HEK293 (cell line): ENCODE measurements at regions not wholly inside any gene's neighbourhood (a gene's known extent, or its start where the extent isn't known, plus 50 kb on each side); places are given as distances from the start of the nearest gene placed in this dataset.

Experiments used
- CTCF ChIA-PET: fragments of 350-600 bp; formaldehyde crosslinking; extraction: SDS; loops from one replicate; lab custom pipeline; 2021; ENCODE audit warnings: antibody characterized with exemption; lab: Yijun Ruan, JAX
- POLR2A ChIA-PET: fragments of 300-600 bp; formaldehyde crosslinking; extraction: SDS; loops from one replicate; lab custom pipeline; 2020; ENCODE audit warnings: antibody characterized with exemption, inconsistent platforms; lab: Yijun Ruan, JAX
- H3K27ac ChIP-seq: fragments of 200-500 bp; sonication (Bioruptor generic); 2 replicates; pipeline ENCODE4 v1.5.1; 2014; ENCODE audit warnings: low read depth, low read length, control low read depth, inconsistent platforms; ENCODE audit errors: extremely low read depth
- H3K36me3 ChIP-seq, 2 experiments: fragments of 200-500 bp in 1 of 2; sonication (Bioruptor generic) in 1 of 2; 1 replicate in 1 of 2; 2 replicates in 1 of 2; pipeline ENCODE4 v1.5.1; 2014 to 2017; ENCODE audit warnings: inconsistent platforms in 2 of 2, low read length in 2 of 2; ENCODE audit not compliant: control insufficient read depth in 2 of 2, insufficient read depth in 1 of 2
- H3K4me1 ChIP-seq: fragments of 200-500 bp; sonication (Bioruptor generic); 2 replicates; pipeline ENCODE4 v1.5.1; 2014; ENCODE audit warnings: mild to moderate bottlenecking, low read length, inconsistent platforms; ENCODE audit not compliant: control insufficient read depth, insufficient read depth
- H3K4me3 ChIP-seq: 2 replicates; pipeline ENCODE4 v1.5.1; 2011; ENCODE audit warnings: low read depth, mild to moderate bottlenecking, control low read depth, low read length, moderate library complexity
- H3K9me3 ChIP-seq: fragments of 200-500 bp; sonication (Bioruptor generic); 2 replicates; pipeline ENCODE4 v1.5.1; 2014; ENCODE audit warnings: low read depth, low read length, inconsistent platforms; ENCODE audit not compliant: control insufficient read depth, insufficient read depth
- SP3 ChIP-seq: fragments of 450-650 bp; formaldehyde crosslinking; IDR thresholded peaks from 2 replicates; pipeline ENCODE4 v1.5.1; 2016; ENCODE audit warnings: missing biosample characterization, missing genetic modification characterization
- YY2 ChIP-seq: fragments of 450-650 bp; formaldehyde crosslinking; IDR thresholded peaks from 2 replicates; pipeline ENCODE4 v1.5.1; 2016; ENCODE audit warnings: missing biosample characterization, missing genetic modification characterization
- ZBTB26 ChIP-seq: fragments of 450-650 bp; formaldehyde crosslinking; optimal IDR thresholded peaks from 2 replicates; pipeline ENCODE3; 2016; ENCODE audit warnings: missing biosample characterization, mild to moderate bottlenecking, missing genetic modification characterization
- ZNF146 ChIP-seq: fragments of 450-650 bp; formaldehyde crosslinking; IDR thresholded peaks from 2 replicates; pipeline ENCODE4 v1.5.1; 2016; ENCODE audit warnings: missing biosample characterization, missing genetic modification characterization
- ZNF211 ChIP-seq: fragments of 450-650 bp; formaldehyde crosslinking; IDR thresholded peaks from 2 replicates; pipeline ENCODE4 v1.5.1; 2016; ENCODE audit warnings: low read depth, missing biosample characterization, missing genetic modification characterization
- ZNF280D ChIP-seq: fragments of 450-650 bp; formaldehyde crosslinking; IDR thresholded peaks from 2 replicates; pipeline ENCODE4 v1.5.1; 2016; ENCODE audit warnings: missing biosample characterization, missing genetic modification characterization
- ZNF341 ChIP-seq: fragments of 450-650 bp; formaldehyde crosslinking; IDR thresholded peaks from 2 replicates; pipeline ENCODE4; 2016; ENCODE audit warnings: low read depth, missing biosample characterization, missing genetic modification characterization
- ZNF394 ChIP-seq: fragments of 450-650 bp; formaldehyde crosslinking; IDR thresholded peaks from 2 replicates; pipeline ENCODE4 v1.5.1; 2016; ENCODE audit warnings: missing biosample characterization, missing genetic modification characterization, mild to moderate bottlenecking, moderate library complexity, borderline replicate concordance
- ZNF692 ChIP-seq: fragments of 450-650 bp; formaldehyde crosslinking; IDR thresholded peaks from 2 replicates; pipeline ENCODE4 v1.5.1; 2016; ENCODE audit warnings: missing biosample characterization, missing genetic modification characterization
- ZSCAN23 ChIP-seq: fragments of 450-650 bp; formaldehyde crosslinking; IDR thresholded peaks from 2 replicates; pipeline ENCODE4 v1.5.1; 2016; ENCODE audit warnings: missing biosample characterization, missing genetic modification characterization
- TF ChIP-seq, protein P1 (sequence below): fragments of 450-650 bp; formaldehyde crosslinking; IDR thresholded peaks from 2 replicates; pipeline ENCODE4 v1.5.1; 2016; ENCODE audit warnings: missing biosample characterization, missing genetic modification characterization
- TF ChIP-seq, protein P2 (sequence below): fragments of 450-650 bp; formaldehyde crosslinking; IDR thresholded peaks from 2 replicates; pipeline ENCODE4 v1.5.1; 2016; ENCODE audit warnings: missing biosample characterization, missing genetic modification characterization
- TF ChIP-seq, protein P3 (sequence below): fragments of 450-650 bp; formaldehyde crosslinking; IDR thresholded peaks from 2 replicates; pipeline ENCODE4 v1.5.1; 2017; ENCODE audit warnings: missing biosample characterization, missing genetic modification characterization
- TF ChIP-seq, protein P4 (sequence below): fragments of 450-650 bp; formaldehyde crosslinking; IDR thresholded peaks from 2 replicates; pipeline ENCODE4 v1.5.1; 2016; ENCODE audit warnings: missing biosample characterization, missing genetic modification characterization, borderline replicate concordance

DNA sequence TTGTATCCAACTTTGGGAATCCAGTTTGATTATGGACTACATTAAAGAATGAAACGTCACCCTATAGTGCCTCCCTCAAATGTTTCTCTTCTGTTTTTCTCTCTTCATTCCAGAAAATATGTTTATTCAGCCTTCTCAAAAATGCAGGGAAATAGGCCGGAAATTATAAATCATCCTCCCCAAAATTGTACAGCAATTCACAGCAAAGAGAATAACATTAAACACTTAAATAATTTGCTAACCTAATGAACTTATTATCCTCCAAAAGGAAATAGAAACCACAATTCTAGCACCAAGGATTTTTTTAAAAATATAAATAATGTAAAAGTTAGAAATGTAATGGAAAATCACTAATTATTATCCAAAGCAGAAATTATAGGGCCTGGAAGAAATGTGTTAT is 115.9 kb upstream of the CCNG1 start:
- CTCF ChIA-PET, result interaction anchor here (0.6 to 1.5 kb wide), 2 partner anchors 15 to 856 kb away, joined by 3 to 5 read pairs; no protein-coding TSS in a partner anchor
- TF ChIP-seq, protein P1, sequence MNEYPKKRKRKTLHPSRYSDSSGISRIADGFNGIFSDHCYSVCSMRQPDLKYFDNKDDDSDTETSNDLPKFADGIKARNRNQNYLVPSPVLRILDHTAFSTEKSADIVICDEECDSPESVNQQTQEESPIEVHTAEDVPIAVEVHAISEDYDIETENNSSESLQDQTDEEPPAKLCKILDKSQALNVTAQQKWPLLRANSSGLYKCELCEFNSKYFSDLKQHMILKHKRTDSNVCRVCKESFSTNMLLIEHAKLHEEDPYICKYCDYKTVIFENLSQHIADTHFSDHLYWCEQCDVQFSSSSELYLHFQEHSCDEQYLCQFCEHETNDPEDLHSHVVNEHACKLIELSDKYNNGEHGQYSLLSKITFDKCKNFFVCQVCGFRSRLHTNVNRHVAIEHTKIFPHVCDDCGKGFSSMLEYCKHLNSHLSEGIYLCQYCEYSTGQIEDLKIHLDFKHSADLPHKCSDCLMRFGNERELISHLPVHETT (tag by site-specific recombination), result no peak
- TF ChIP-seq YY2 (tag by site-specific recombination), result no peak
- TF ChIP-seq, protein P2, sequence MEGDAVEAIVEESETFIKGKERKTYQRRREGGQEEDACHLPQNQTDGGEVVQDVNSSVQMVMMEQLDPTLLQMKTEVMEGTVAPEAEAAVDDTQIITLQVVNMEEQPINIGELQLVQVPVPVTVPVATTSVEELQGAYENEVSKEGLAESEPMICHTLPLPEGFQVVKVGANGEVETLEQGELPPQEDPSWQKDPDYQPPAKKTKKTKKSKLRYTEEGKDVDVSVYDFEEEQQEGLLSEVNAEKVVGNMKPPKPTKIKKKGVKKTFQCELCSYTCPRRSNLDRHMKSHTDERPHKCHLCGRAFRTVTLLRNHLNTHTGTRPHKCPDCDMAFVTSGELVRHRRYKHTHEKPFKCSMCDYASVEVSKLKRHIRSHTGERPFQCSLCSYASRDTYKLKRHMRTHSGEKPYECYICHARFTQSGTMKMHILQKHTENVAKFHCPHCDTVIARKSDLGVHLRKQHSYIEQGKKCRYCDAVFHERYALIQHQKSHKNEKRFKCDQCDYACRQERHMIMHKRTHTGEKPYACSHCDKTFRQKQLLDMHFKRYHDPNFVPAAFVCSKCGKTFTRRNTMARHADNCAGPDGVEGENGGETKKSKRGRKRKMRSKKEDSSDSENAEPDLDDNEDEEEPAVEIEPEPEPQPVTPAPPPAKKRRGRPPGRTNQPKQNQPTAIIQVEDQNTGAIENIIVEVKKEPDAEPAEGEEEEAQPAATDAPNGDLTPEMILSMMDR (tag by site-specific recombination), result no peak
- TF ChIP-seq ZNF211 (tag by site-specific recombination), result no peak
- no peak for TF ChIP-seq ZNF146 (tag by site-specific recombination)
- TF ChIP-seq ZNF394 (tag by site-specific recombination), result no peak
- no peak for TF ChIP-seq ZSCAN23 (tag by site-specific recombination)
- TF ChIP-seq, protein P3, sequence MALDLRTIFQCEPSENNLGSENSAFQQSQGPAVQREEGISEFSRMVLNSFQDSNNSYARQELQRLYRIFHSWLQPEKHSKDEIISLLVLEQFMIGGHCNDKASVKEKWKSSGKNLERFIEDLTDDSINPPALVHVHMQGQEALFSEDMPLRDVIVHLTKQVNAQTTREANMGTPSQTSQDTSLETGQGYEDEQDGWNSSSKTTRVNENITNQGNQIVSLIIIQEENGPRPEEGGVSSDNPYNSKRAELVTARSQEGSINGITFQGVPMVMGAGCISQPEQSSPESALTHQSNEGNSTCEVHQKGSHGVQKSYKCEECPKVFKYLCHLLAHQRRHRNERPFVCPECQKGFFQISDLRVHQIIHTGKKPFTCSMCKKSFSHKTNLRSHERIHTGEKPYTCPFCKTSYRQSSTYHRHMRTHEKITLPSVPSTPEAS (tag by site-specific recombination), result no peak
- TF ChIP-seq ZNF692 (tag by site-specific recombination), result no peak
- TF ChIP-seq ZNF280D, result no peak
- no peak for TF ChIP-seq SP3 (tag by site-specific recombination)
- TF ChIP-seq, protein P4, sequence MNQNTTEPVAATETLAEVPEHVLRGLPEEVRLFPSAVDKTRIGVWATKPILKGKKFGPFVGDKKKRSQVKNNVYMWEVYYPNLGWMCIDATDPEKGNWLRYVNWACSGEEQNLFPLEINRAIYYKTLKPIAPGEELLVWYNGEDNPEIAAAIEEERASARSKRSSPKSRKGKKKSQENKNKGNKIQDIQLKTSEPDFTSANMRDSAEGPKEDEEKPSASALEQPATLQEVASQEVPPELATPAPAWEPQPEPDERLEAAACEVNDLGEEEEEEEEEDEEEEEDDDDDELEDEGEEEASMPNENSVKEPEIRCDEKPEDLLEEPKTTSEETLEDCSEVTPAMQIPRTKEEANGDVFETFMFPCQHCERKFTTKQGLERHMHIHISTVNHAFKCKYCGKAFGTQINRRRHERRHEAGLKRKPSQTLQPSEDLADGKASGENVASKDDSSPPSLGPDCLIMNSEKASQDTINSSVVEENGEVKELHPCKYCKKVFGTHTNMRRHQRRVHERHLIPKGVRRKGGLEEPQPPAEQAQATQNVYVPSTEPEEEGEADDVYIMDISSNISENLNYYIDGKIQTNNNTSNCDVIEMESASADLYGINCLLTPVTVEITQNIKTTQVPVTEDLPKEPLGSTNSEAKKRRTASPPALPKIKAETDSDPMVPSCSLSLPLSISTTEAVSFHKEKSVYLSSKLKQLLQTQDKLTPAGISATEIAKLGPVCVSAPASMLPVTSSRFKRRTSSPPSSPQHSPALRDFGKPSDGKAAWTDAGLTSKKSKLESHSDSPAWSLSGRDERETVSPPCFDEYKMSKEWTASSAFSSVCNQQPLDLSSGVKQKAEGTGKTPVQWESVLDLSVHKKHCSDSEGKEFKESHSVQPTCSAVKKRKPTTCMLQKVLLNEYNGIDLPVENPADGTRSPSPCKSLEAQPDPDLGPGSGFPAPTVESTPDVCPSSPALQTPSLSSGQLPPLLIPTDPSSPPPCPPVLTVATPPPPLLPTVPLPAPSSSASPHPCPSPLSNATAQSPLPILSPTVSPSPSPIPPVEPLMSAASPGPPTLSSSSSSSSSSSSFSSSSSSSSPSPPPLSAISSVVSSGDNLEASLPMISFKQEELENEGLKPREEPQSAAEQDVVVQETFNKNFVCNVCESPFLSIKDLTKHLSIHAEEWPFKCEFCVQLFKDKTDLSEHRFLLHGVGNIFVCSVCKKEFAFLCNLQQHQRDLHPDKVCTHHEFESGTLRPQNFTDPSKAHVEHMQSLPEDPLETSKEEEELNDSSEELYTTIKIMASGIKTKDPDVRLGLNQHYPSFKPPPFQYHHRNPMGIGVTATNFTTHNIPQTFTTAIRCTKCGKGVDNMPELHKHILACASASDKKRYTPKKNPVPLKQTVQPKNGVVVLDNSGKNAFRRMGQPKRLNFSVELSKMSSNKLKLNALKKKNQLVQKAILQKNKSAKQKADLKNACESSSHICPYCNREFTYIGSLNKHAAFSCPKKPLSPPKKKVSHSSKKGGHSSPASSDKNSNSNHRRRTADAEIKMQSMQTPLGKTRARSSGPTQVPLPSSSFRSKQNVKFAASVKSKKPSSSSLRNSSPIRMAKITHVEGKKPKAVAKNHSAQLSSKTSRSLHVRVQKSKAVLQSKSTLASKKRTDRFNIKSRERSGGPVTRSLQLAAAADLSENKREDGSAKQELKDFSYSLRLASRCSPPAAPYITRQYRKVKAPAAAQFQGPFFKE (tag by site-specific recombination), result no peak
- no peak for TF ChIP-seq ZBTB26 (tag by site-specific recombination)
- no peak for TF ChIP-seq ZNF341
- TF ChIP-seq, all 188 proteins: peak for 0

More for the DNA sequence above, 115.9 kb upstream of the CCNG1 start:
- Histone ChIP-seq H3K27ac (no peak overlapping the region), H3K4me3 (no peak overlapping the region), H3K4me1 (no peaks in the 10 kb centered on the region), H3K36me3 (no peaks in the 10 kb centered on the region), H3K9me3 (no peaks in the 10 kb centered on the region)
- POLR2A ChIA-PET, result no interaction called here
